IgD-negative memory B cell (primary cell): ENCODE measurements at regions not wholly inside any gene's neighbourhood (a gene's known extent, or its start where the extent isn't known, plus 50 kb on each side); places are given as distances from the start of the nearest gene placed in this dataset.

Experiments used
- H3K27ac Mint-ChIP-seq, 3 donors: one replicate each; pipeline ENCODE4 v1.8.0; 2020 to 2022; ENCODE audit warnings: mild to moderate bottlenecking in 3 of 3, mixed read lengths in 3 of 3, moderate library complexity in 1 of 3
- H3K27me3 Mint-ChIP-seq: one replicate; pipeline ENCODE4 v1.8.0; 2021; ENCODE audit warnings: mixed read lengths
- H3K36me3 Mint-ChIP-seq: one replicate; pipeline ENCODE4 v1.8.0; 2020; ENCODE audit warnings: mild to moderate bottlenecking, mixed read lengths
- H3K4me1 Mint-ChIP-seq, 3 donors: one replicate each; pipeline ENCODE4 v1.8.0; 2020 to 2022; ENCODE audit warnings: mixed read lengths in 3 of 3, mild to moderate bottlenecking in 1 of 3
- H3K4me3 Mint-ChIP-seq, 4 donors: one replicate each; pipeline ENCODE4 v1.8.0; 2020 to 2022; ENCODE audit warnings: mild to moderate bottlenecking in 4 of 4, mixed read lengths in 4 of 4, moderate library complexity in 3 of 4
- H3K9me3 Mint-ChIP-seq, 3 donors: one replicate each; pipeline ENCODE4 v1.8.0; 2020 to 2021; ENCODE audit warnings: mixed read lengths in 3 of 3, mild to moderate bottlenecking in 1 of 3

DNA sequence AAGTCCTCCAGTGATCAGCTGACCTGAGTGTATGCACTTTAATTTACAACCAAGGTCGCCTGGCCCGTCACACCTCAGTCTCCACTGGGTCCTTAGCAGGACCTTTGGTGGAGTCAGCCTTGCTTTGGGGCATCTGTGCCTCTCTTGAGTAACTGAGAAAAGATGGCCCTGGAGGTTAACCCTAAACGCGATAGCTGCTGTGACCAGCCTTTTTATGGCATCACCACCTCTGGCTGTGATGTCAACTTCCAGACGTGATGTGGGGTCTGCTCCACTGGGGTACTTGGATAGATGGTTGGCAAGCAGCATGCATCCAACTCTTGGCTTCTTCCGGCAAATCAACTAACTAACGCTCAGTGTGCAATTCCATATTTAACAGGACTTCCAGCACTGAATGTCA lies 122.8 kb upstream of the RTL1 start:
- no peak overlapping the region for H3K4me3 Mint-ChIP-seq

DNA sequence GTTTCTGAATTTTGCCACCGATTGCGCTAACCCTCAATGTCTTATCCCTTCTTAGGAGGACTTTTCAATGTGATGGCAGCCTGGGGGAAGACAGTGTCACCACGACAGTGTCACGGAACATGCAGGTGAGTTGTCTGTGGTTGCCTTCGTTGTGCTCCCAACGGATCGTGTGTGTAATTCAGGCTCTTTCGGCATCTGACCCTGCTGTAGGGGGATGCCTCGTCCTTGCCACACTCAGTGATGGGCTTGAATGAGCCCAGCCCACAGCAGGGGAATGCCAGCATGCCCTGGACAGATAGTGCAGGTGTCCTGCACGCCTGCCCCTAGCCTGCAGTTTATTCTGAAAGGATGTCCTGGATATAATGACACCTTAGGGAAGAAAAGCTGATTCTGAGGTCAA lies 123.8 kb upstream of the RTL1 start:
- Mint-ChIP-seq H3K9me3 (peaks cover 0 to 3% (median 2%) of the 10 kb centered on the region in 3 donors), H3K27ac (no peak overlapping the region), H3K36me3 (peaks cover 2% of the 10 kb centered on the region), H3K4me1 (no peaks in the 10 kb centered on the region), H3K4me3 (no peak overlapping the region), H3K27me3 (no peaks in the 10 kb centered on the region)

More for the DNA sequence above, 122.8 kb upstream of the RTL1 start:
- Mint-ChIP-seq H3K27me3 (peaks cover 3% of the 10 kb centered on the region), H3K27ac (no peak overlapping the region), H3K4me1 (no peaks in the 10 kb centered on the region), H3K36me3 (peaks cover 2% of the 10 kb centered on the region), H3K9me3 (peaks cover 0 to 3% (median 2%) of the 10 kb centered on the region in 3 donors)

DNA sequence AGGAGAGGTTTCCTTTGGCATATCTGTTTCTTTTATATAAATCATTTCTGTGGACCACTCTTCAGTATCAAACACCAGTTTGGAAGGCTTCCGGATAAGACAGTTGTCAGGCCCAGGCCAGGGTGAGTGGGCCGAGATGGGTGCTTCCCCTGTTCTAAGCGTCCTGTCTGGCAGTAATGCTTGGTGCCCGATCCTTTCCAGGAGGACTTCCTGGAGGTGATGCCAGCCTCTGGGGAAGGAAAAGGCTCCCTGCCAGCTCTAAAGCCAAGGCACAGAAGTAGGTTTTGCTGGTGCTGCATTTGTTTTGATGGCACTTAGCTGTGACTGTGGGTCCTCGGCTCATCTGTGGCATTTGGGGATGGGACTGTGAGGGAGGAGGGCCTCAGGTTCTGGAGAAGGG lies 124.4 kb upstream of the RTL1 start:
- Mint-ChIP-seq H3K27me3 (no peaks in the 10 kb centered on the region), H3K4me1 (no peaks in the 10 kb centered on the region), H3K36me3 (peaks cover 2% of the 10 kb centered on the region), H3K27ac (no peak overlapping the region), H3K9me3 (peaks cover 0 to 3% (median 2%) of the 10 kb centered on the region in 3 donors), H3K4me3 (no peak overlapping the region)

DNA sequence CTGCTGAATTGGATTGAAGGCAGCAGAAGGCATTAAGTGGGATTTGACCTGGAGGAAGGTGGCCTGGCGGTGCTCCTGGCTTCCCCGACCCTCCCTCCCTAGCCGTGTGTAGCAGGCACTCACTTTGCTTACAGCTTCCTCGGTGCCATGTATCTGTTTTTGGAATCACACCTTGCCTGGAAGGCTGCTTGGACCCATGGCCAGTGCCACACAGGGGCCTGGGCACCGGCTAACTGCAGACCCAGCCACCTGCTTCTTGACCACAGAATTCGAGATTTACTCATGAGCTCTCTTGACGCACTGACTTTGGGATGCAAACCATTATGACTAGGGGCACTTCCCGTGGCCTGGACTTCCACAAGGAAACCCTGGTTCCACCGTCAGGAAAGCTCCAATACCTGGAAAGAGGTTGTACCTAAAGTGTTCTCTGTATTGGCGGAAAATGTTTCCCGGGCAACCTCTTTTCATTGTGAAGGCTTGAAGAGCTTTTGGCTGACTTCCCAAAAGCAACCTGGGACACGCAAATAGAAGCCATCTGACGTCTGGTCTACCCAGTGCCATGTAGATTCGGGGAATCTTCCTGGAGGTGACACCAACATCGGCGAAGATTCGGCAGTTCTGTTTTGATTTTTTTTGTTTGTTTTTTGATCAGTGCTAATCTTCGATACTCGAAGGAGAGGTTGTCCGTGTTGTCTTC lies 125.6 kb upstream of the RTL1 start:
- Mint-ChIP-seq H3K27me3 (no peaks in the 10 kb centered on the region), H3K4me3 (peak overlapping the region in 1 of 4 donors; percentile 12), H3K9me3 (peaks cover 0 to 3% (median 2%) of the 10 kb centered on the region in 3 donors), H3K4me1 (no peaks in the 10 kb centered on the region), H3K36me3 (no peaks in the 10 kb centered on the region), H3K27ac (no peak overlapping the region)

DNA sequence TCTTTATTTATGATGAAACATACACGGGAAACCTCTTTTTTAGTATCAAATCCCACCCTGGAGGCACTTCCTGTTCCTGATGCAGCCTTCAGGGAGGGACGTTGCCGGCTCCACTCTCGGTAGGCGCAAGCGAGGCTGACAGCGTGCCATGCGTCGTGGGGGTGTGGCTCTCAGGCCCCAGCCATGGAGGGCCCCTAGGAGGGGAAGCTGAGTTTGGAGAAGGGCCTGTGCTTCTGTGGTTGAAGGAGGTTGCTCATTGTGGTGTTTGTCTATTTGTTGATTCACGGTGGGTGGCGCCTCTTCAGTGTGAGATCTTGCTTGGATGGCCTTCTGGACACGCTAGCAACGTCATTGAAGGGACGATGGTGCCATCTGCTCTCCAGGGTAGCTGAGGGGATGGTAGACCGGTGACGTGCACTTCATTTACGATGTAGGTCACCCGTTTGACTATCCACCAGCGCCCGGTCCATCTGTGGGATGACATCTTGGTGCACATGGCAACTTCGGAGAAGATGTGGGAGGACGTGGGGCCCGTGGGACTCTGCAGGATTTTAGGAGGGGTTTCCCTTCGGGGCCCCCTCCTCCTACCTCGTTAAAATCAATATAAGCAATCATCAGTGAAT lies 126.3 kb upstream of the RTL1 start:
- no peaks in the 10 kb centered on the region for H3K4me1 Mint-ChIP-seq
- peak overlapping the region in 1 of 4 donors; percentile 12 for H3K4me3 Mint-ChIP-seq
- no peaks in the 10 kb centered on the region for H3K27me3 Mint-ChIP-seq
- no peaks in the 10 kb centered on the region for H3K36me3 Mint-ChIP-seq
- H3K9me3 Mint-ChIP-seq: peaks cover 0 to 3% (median 2%) of the 10 kb centered on the region in 3 donors
- no peak overlapping the region for H3K27ac Mint-ChIP-seq

DNA sequence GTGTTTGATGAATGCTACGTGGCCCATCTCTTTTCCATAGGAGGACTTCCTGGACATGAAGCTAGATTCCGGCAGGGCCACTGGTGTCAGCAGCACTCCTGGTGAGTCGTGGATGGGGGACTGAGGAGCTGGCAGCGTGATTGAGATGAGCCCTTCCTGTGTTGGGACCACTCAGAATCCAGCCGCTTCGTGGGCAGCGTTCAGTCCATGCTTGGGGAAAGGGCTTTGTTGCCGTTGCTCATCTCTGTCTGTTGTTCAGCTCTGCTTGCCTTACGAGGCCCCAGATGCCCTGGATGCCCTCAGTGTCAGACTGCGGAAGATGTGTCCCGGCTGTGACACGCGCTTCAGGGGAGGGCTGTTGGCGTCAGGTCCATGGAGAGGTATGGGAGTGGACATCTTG lies 127.1 kb upstream of the RTL1 start:
- no peak overlapping the region for H3K27ac Mint-ChIP-seq
- H3K4me3 Mint-ChIP-seq: no peak overlapping the region
- no peaks in the 10 kb centered on the region for H3K36me3 Mint-ChIP-seq
- H3K4me1 Mint-ChIP-seq: no peaks in the 10 kb centered on the region
- H3K27me3 Mint-ChIP-seq: no peaks in the 10 kb centered on the region
- peaks cover 0 to 2% (median 0%) of the 10 kb centered on the region in 3 donors for H3K9me3 Mint-ChIP-seq

DNA sequence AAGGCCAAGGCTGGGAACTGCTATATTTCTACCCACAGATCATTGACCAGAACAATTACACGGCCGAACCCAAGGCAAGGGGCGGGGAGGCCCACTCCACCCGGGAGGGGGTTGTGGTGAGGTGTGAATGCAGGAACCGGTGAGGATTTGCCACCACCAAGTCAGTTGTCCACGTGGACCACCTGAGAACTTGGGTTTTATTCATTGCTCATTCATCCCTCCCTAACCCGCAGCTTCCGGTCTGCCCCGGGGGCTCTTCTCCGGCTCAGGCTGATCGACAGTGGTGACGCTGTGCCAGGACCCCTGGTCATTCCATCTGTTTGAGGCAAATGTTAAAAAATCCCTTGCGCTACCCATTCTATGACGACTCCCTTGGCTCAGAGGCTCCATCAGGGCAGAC lies 127.7 kb upstream of the RTL1 start:
- H3K27me3 Mint-ChIP-seq: no peaks in the 10 kb centered on the region
- H3K36me3 Mint-ChIP-seq: no peaks in the 10 kb centered on the region
- no peak overlapping the region for H3K27ac Mint-ChIP-seq
- peaks cover 0 to 2% (median 0%) of the 10 kb centered on the region in 3 donors for H3K9me3 Mint-ChIP-seq
- H3K4me3 Mint-ChIP-seq: no peak overlapping the region
- H3K4me1 Mint-ChIP-seq: no peaks in the 10 kb centered on the region

DNA sequence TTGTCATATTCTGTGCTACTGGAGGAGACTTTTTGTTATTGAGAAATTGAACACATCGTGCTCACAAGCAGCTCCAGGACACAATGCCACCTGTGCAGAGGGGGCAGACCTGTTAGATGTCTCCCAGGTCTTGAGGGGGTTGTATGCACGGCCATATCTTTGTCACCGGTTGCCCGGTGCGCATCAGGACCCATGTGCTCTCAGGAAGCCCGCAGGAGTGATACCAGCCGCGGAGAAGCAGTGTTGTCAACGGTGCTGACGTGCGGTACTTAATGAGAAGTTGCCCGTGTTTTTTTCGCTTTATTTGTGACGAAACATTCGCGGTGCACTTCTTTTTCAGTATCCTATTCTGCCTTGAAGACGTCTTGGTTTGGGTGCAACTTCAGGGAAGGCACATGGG lies 128.2 kb upstream of the RTL1 start:
- Mint-ChIP-seq H3K27me3 (no peaks in the 10 kb centered on the region), H3K4me1 (no peaks in the 10 kb centered on the region)

DNA sequence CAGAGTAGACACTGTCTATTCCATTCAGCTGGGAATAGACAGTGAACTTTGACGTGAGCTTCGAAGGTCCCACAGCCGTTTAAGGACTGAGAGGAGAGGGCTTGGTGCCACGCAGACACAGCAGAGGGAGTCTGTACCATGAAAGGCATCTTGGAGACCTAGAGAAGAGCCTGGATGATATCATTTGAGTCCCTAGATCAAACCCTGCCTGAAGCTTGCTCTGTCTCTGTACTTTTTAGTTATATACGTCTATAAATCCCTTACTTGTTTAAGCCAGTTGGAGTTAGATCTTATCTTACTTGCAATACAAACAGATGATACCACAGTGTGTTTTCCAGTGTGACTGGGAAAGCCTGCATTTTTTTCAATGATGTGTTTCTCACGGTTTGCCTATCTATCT lies 128.9 kb upstream of the RTL1 start:
- Mint-ChIP-seq H3K9me3 (peaks cover 0 to 2% (median 0%) of the 10 kb centered on the region in 3 donors), H3K4me1 (no peaks in the 10 kb centered on the region), H3K36me3 (no peaks in the 10 kb centered on the region), H3K27me3 (no peaks in the 10 kb centered on the region), H3K27ac (no peak overlapping the region), H3K4me3 (no peak overlapping the region)

More for the DNA sequence above, 128.2 kb upstream of the RTL1 start:
- peaks cover 0 to 2% (median 0%) of the 10 kb centered on the region in 3 donors for H3K9me3 Mint-ChIP-seq
- H3K4me3 Mint-ChIP-seq: no peak overlapping the region
- H3K27ac Mint-ChIP-seq: no peak overlapping the region
- no peaks in the 10 kb centered on the region for H3K36me3 Mint-ChIP-seq

DNA sequence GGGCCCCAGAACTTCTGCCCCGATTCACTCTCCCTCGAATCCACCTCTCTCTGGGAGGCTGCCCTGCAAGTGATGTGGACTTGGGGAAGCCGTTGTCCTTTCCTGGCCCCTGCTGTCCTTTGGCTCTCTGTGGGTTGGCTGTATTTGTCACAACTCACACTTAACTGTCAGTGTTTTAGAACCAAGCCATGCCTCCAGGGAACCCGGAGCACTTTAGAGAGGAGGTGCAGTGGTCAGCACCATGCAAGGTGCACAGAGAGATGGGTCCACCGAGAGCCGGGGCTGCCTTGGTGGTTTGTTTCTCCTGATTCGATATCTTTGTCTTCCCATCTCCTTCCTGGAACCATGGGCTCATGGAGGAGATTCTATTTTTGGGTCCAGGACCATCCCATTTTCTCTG lies 129.5 kb upstream of the RTL1 start:
- Mint-ChIP-seq H3K9me3 (peaks cover 0 to 2% (median 0%) of the 10 kb centered on the region in 3 donors), H3K36me3 (no peaks in the 10 kb centered on the region), H3K27me3 (no peaks in the 10 kb centered on the region), H3K4me1 (no peaks in the 10 kb centered on the region), H3K4me3 (no peak overlapping the region), H3K27ac (no peak overlapping the region)

DNA sequence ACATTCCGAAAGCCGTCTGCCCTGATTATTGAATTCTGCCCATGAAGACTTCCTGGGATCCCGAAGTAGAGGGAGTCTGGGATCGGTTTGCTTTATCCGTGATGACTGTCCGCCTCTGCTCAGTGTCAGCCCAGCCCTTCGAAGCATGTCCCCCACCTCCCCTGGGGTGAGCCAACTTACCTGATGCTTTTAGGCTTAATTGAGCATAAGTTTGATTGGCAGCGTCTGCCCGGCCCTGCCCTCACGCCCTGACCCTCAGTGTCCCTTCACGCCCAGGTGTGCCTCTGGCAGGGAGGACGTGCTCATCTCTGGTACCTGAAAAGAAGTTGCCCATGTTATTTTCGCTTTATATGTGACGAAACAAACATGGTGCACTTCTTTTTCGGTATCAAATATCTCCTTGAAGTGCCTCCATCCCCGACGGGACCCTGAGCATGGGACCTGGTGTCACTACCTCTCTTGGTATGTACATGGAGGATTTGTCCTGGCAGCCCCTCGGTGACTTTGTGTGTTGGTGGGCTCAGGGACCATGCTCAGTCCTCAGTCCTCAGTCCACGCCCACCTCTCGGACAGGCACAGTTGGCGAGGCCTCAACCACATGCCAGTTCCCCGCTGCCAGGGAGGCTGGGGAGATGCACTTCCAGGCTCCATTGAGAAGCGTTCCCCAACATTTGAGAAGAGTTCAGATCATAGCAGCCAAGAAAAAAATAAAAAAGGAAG lies 130.1 kb upstream of the RTL1 start:
- Mint-ChIP-seq H3K27ac (no peak overlapping the region), H3K4me3 (no peak overlapping the region), H3K9me3 (peaks cover 0 to 2% (median 0%) of the 10 kb centered on the region in 3 donors), H3K4me1 (no peaks in the 10 kb centered on the region), H3K27me3 (no peaks in the 10 kb centered on the region), H3K36me3 (no peaks in the 10 kb centered on the region)

DNA sequence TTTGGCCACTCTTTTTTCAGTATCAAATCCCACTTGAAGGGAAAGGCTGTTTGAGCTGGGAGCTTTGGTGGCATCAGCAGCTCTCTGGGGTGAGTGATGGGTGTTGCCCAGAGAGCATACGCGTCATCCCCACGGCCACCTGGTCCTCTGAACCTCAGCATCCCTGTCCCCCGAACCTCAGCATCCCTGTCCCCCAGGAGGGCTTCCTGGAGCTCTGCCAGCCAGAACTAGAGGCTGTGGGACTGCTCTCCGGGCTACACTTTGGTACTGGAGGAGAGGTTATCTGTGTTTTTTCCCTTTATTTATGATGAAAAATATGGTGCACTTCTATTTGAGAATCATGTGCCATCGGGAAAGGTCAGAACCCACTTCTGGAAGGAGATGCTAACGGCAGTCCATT lies 131.5 kb upstream of the RTL1 start:
- no peak overlapping the region for H3K4me3 Mint-ChIP-seq
- H3K4me1 Mint-ChIP-seq: no peaks in the 10 kb centered on the region
- peaks cover 0 to 4% (median 3%) of the 10 kb centered on the region in 3 donors for H3K9me3 Mint-ChIP-seq
- no peaks in the 10 kb centered on the region for H3K36me3 Mint-ChIP-seq
- H3K27me3 Mint-ChIP-seq: no peaks in the 10 kb centered on the region
- no peak overlapping the region for H3K27ac Mint-ChIP-seq

DNA sequence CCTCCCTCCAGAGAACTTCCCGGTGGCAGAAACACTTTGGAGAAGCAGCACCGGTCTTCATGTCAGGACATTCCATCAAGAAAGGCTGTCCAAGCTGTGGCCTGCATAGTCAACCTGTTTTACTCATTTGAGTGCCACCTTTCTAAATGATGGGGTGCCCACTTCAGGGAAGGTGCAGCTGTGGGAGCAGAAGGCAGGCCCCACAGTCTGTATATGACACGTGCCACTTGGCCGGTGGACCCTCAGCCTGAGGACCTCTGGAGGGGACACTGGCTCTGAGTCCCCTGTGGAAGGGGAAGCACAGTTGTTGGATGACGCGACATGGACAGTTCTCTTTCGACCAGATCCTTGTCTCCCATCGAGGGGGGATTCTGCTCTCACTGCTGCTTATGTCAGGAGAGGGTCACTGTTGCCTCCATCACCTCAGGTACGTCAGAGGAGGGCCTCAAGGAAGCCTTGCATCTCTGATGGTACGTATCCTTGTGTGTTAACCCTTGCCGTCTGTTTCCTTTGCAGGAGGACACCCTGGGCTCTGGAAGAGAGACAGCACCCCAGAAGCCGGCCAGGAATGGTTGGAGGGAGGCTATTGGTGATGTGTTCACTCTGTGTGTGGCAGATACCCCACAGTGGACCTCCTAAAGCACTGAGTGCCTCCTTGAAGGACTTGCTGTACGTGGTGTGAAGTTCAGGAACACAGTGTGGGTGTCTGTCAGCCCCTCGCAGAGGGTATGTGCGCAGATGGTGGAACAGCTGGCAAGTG lies 132.1 kb upstream of the RTL1 start:
- Mint-ChIP-seq H3K4me3 (no peak overlapping the region), H3K9me3 (peaks cover 0 to 9% (median 4%) of the 10 kb centered on the region in 3 donors), H3K4me1 (peaks cover 0 to 1% (median 0%) of the 10 kb centered on the region in 3 donors), H3K36me3 (no peaks in the 10 kb centered on the region), H3K27me3 (no peaks in the 10 kb centered on the region), H3K27ac (no peak overlapping the region)

DNA sequence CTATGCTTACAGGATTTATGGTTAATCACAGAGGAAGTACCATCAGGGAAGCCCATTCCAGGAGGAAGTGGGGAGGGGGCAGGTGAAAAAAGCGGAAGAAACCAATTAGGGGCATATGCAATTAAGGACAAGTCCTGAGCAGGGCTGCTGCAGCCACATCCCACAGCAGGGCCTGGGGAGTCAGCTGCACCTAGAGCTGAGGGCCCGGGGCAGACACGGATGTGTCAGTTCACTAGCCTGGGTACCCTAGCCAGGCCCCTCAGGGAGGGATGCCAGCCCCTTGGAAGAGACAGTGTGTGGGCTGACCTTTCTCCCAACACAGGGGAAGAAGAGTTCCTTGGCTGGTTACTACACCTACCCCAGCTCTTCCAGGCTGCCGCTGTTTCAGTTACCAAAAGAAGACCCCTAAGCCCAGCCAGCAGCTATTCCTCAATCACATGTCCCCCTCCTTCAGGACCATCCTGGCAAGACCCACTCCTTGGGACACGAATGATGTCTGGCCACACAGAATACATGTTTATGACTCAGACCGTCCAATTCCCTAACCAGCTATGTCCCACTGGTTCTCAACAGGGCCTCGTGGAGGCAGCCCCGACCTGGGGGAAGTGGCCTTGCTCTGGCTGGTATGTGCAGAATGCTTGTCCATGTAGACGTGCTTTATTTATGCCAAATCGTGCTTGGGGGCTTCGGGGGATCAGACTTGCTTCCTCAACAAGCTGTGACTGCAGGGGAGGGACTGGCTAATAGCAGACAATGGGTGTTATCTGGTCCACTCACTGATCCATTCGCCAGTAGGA lies 133.7 kb upstream of the RTL1 start:
- no peak overlapping the region for H3K4me3 Mint-ChIP-seq
- H3K9me3 Mint-ChIP-seq: peaks cover 0 to 13% (median 4%) of the 10 kb centered on the region in 3 donors
- no peaks in the 10 kb centered on the region for H3K36me3 Mint-ChIP-seq
- no peak overlapping the region for H3K27ac Mint-ChIP-seq
- H3K4me1 Mint-ChIP-seq: peaks cover 0 to 1% (median 0%) of the 10 kb centered on the region in 3 donors
- H3K27me3 Mint-ChIP-seq: no peaks in the 10 kb centered on the region
